Fibroblast of lung (primary cell): ENCODE measurements at regions not wholly inside any gene's neighbourhood (a gene's known extent, or its start where the extent isn't known, plus 50 kb on each side); places are given as distances from the start of the nearest gene placed in this dataset.

Experiments used
- DNase-seq, 2 donors: peaks; one replicate each; pipeline versions ENCODE4 v3.0.0 to v3.0.0-alpha.2; 2010; ENCODE audit warnings: low read depth in 2 of 2
- H2AFZ ChIP-seq: 2 replicates; pipeline ENCODE4 v1.5.1; 2012; ENCODE audit warnings: low read length, control low read depth, inconsistent platforms
- H3K27ac ChIP-seq: 2 replicates; pipeline ENCODE4 v1.5.1; 2011; ENCODE audit warnings: low read length, control low read depth; ENCODE audit not compliant: insufficient read depth
- H3K27me3 ChIP-seq: 2 replicates; pipeline ENCODE4 v1.5.1; 2011; ENCODE audit warnings: mild to moderate bottlenecking, low read length; ENCODE audit not compliant: control insufficient read depth, insufficient read depth
- H3K36me3 ChIP-seq: 2 replicates; pipeline ENCODE4 v1.5.1; 2011; ENCODE audit warnings: low read length; ENCODE audit not compliant: control insufficient read depth, insufficient read depth
- H3K4me1 ChIP-seq: 2 replicates; pipeline ENCODE4 v1.5.1; 2011; ENCODE audit warnings: low read length; ENCODE audit not compliant: control insufficient read depth, insufficient read depth; ENCODE audit errors: extremely low read depth
- H3K4me2 ChIP-seq: 2 replicates; pipeline ENCODE4 v1.5.1; 2011; ENCODE audit warnings: low read length, control low read depth; ENCODE audit not compliant: insufficient read depth; ENCODE audit errors: extremely low read depth
- H3K4me3 ChIP-seq, 4 experiments: fragments of 200-600 bp in 1 of 4; sonication (generic) in 1 of 4; replicated peaks in 1 of 4; 2 replicates each; pipeline ENCODE4 v1.5.1; 2011 to 2016; ENCODE audit warnings: low read length in 4 of 4, low read depth in 3 of 4, mild to moderate bottlenecking in 3 of 4, control low read depth in 2 of 4, inconsistent platforms in 1 of 4, mixed read lengths in 1 of 4; ENCODE audit not compliant: insufficient read depth in 1 of 4; ENCODE audit errors: control extremely low read depth in 1 of 4
- H3K79me2 ChIP-seq: 2 replicates; pipeline ENCODE4 v1.5.1; 2012; ENCODE audit warnings: mild to moderate bottlenecking, low read length, inconsistent platforms; ENCODE audit not compliant: control insufficient read depth, insufficient read depth
- H3K9ac ChIP-seq: 2 replicates; pipeline ENCODE4 v1.5.1; 2011; ENCODE audit warnings: mild to moderate bottlenecking, low read length, control low read depth; ENCODE audit not compliant: insufficient read depth
- H3K9me3 ChIP-seq: 2 replicates; pipeline ENCODE4 v1.5.1; 2012; ENCODE audit warnings: low read depth, low read length; ENCODE audit not compliant: control insufficient read depth, insufficient read depth
- H4K20me1 ChIP-seq: 2 replicates; pipeline ENCODE4 v1.5.1; 2011; ENCODE audit warnings: low read length; ENCODE audit not compliant: control insufficient read depth, insufficient read depth; ENCODE audit errors: extremely low read depth
- EZH2 ChIP-seq: IDR thresholded peaks from 2 replicates; pipeline ENCODE4 v1.5.1; 2012; ENCODE audit warnings: low read length, control low read depth, mild to moderate bottlenecking; ENCODE audit errors: missing control alignments
- TF ChIP-seq, protein P1 (sequence below), 2 donors: IDR thresholded peaks in 1 of 2; conservative IDR thresholded peaks in 1 of 2; 1 replicate in 1 of 2; 2 replicates in 1 of 2; pipeline ENCODE4 v1.5.1; 2011 to 2012; ENCODE audit warnings: low read length in 2 of 2, control low read depth in 1 of 2, inconsistent platforms in 1 of 2, low read depth in 1 of 2, mild to moderate bottlenecking in 1 of 2

DNA sequence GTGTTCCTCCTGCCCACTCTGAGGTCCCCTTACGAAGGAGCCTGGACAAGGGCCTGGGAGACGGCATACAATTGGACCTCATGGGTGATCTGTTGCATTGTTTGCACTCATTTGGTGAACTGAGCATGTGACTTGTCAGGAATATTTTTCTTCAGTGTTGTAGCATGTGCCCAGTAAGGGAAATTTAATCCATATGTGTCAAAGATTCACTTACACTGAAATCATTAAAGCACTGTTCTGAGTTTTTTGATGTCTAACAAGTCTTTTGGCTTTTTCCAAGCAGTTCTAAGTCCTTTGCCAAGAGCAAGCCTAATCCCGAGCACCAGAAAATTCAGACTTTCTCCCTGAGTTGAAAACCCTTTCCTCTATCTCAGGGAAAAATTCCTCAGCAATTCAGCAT, 61.6 kb upstream of the RPS23 start:
- H3K79me2 ChIP-seq = no peaks in the 10 kb centered on the region
- H3K4me3 ChIP-seq = no peak overlapping the region
- no peak overlapping the region for H3K4me2 ChIP-seq
- no peak overlapping the region for H3K27ac ChIP-seq
- TF ChIP-seq, protein P1, sequence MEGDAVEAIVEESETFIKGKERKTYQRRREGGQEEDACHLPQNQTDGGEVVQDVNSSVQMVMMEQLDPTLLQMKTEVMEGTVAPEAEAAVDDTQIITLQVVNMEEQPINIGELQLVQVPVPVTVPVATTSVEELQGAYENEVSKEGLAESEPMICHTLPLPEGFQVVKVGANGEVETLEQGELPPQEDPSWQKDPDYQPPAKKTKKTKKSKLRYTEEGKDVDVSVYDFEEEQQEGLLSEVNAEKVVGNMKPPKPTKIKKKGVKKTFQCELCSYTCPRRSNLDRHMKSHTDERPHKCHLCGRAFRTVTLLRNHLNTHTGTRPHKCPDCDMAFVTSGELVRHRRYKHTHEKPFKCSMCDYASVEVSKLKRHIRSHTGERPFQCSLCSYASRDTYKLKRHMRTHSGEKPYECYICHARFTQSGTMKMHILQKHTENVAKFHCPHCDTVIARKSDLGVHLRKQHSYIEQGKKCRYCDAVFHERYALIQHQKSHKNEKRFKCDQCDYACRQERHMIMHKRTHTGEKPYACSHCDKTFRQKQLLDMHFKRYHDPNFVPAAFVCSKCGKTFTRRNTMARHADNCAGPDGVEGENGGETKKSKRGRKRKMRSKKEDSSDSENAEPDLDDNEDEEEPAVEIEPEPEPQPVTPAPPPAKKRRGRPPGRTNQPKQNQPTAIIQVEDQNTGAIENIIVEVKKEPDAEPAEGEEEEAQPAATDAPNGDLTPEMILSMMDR (conservative IDR thresholded peaks at IDR 0.05 in 1 of 2, IDR thresholded peaks at IDR 0.05 in 1 of 2; ENCODE audit: low read depth in 1 of 2, low read length in 2 of 2) = no peak
- no peak for TF ChIP-seq EZH2
- H3K9me3 ChIP-seq = no peaks in the 10 kb centered on the region
- H3K27me3 ChIP-seq = no peaks in the 10 kb centered on the region
- H2AFZ ChIP-seq = no peak overlapping the region
- peaks cover 7% of the 10 kb centered on the region for H3K4me1 ChIP-seq
- H3K9ac ChIP-seq = no peak overlapping the region
- H3K36me3 ChIP-seq = no peaks in the 10 kb centered on the region
- H4K20me1 ChIP-seq = no peaks in the 10 kb centered on the region
- DNase-seq = no peak

DNA sequence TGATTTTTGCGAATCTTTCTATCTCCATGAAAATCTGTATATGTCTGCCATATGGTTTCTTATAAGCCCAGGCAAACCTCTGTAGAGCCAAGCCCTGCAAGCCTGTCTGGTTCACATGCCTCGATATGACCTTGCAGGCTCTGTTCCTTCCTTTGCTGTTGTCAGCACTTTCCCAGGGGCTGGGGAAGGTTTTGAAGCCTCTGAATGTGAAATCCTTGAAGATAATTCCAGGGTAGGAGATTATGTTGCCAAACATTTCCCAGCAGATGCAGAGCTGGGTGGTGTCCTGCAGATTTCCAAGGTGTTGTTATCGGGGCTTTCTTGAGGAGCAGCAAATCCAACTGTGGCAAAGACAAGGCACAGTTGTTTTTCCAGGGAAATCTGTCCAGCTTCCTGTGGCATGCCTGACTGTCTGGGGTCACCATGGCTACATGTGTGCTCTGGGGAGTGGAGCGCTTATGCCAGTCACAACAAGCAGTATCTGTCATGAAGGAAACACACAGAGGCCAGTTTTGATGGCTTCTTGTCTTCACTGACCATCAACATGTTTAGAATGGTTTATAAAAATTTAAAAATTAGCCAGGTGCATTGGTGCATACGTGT, 60.7 kb upstream of the RPS23 start:
- no peak overlapping the region for H3K4me3 ChIP-seq
- no peak overlapping the region for H2AFZ ChIP-seq
- H3K27ac ChIP-seq = no peak overlapping the region
- H3K4me1 ChIP-seq = peaks cover 15% of the 10 kb centered on the region
- no peaks in the 10 kb centered on the region for H3K79me2 ChIP-seq
- no peaks in the 10 kb centered on the region for H4K20me1 ChIP-seq
- H3K9me3 ChIP-seq = no peaks in the 10 kb centered on the region
- TF ChIP-seq EZH2 = no peak
- TF ChIP-seq, protein P1 (conservative IDR thresholded peaks at IDR 0.05 in 1 of 2, IDR thresholded peaks at IDR 0.05 in 1 of 2; ENCODE audit: low read depth in 1 of 2, low read length in 2 of 2) = no peak
- no peaks in the 10 kb centered on the region for H3K36me3 ChIP-seq
- no peaks in the 10 kb centered on the region for H3K27me3 ChIP-seq
- DNase-seq = no peak
- H3K4me2 ChIP-seq = no peak overlapping the region
- H3K9ac ChIP-seq = no peak overlapping the region

DNA sequence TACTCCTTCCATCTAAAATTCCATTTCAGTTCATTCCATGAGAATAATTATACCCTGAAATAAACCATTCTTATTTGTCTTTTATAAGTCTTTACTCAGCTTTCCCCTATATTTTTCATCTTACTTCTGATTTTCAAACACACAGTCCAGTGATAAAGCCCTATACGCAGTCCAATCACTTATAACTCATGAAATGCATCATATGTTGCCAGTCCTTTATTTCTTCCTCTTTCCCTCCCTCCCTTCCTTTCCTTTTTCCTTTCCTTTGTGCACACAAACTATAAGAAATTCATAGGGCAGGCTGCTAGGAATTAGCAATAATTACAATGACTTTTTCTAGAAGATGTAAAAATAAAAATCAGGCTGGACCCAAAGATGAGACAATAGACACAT, 58.8 kb upstream of the RPS23 start:
- peaks cover 19% of the 10 kb centered on the region for H3K4me1 ChIP-seq
- H3K27me3 ChIP-seq = no peaks in the 10 kb centered on the region
- no peak overlapping the region for H3K4me2 ChIP-seq
- no peak for DNase-seq
- H3K36me3 ChIP-seq = no peaks in the 10 kb centered on the region
- H2AFZ ChIP-seq = no peak overlapping the region
- TF ChIP-seq, protein P1 (conservative IDR thresholded peaks at IDR 0.05 in 1 of 2, IDR thresholded peaks at IDR 0.05 in 1 of 2; ENCODE audit: low read depth in 1 of 2, low read length in 2 of 2) = no peak
- no peak for TF ChIP-seq EZH2
- no peak overlapping the region for H3K4me3 ChIP-seq
- H3K79me2 ChIP-seq = no peaks in the 10 kb centered on the region
- H4K20me1 ChIP-seq = no peaks in the 10 kb centered on the region
- no peak overlapping the region for H3K9ac ChIP-seq
- no peaks in the 10 kb centered on the region for H3K9me3 ChIP-seq
- H3K27ac ChIP-seq = no peak overlapping the region
